H9 (cell line): ENCODE measurements at regions not wholly inside any gene's neighbourhood (a gene's known extent, or its start where the extent isn't known, plus 50 kb on each side); places are given as distances from the start of the nearest gene placed in this dataset.

Experiments used
- DNase-seq: peaks from one replicate; pipeline ENCODE4 v3.0.0-alpha.2; 2017
- H2AFZ ChIP-seq: one replicate; pipeline ENCODE4 v1.6.1; 2013; ENCODE audit warnings: mild to moderate bottlenecking, low read length, control low read depth, moderate library complexity
- H2AK5ac ChIP-seq: 2 replicates; pipeline ENCODE4 v1.6.1; 2013; ENCODE audit warnings: low read length, control low read depth, mixed read lengths; ENCODE audit not compliant: insufficient read length
- H2BK120ac ChIP-seq: one replicate; pipeline ENCODE4 v1.6.1; 2013; ENCODE audit warnings: low read depth, mild to moderate bottlenecking, low read length, control low read depth, inconsistent platforms; ENCODE audit not compliant: poor library complexity, severe bottlenecking
- H2BK12ac ChIP-seq: 2 replicates; pipeline ENCODE4 v1.6.1; 2013; ENCODE audit warnings: low read length, control low read depth, mixed read lengths, low read depth; ENCODE audit not compliant: insufficient read length
- H2BK15ac ChIP-seq: 2 replicates; pipeline ENCODE4 v1.6.1; 2013; ENCODE audit warnings: low read depth, low read length, control low read depth
- H2BK20ac ChIP-seq: one replicate; pipeline ENCODE4 v1.6.1; 2013; ENCODE audit warnings: low read depth, mild to moderate bottlenecking, low read length, control low read depth, inconsistent platforms; ENCODE audit not compliant: poor library complexity, severe bottlenecking
- H2BK5ac ChIP-seq: 2 replicates; pipeline ENCODE4 v1.6.1; 2013; ENCODE audit warnings: low read length, control low read depth, mixed read lengths; ENCODE audit not compliant: insufficient read length
- H3K14ac ChIP-seq: 2 replicates; pipeline ENCODE4 v1.6.1; 2013; ENCODE audit warnings: low read length, control low read depth; ENCODE audit not compliant: insufficient read depth
- H3K18ac ChIP-seq: 2 replicates; pipeline ENCODE4 v1.6.1; 2013; ENCODE audit warnings: low read depth, mild to moderate bottlenecking, mixed read lengths, low read length, control low read depth; ENCODE audit not compliant: insufficient read length
- H3K23ac ChIP-seq: 2 replicates; pipeline ENCODE4 v1.6.1; 2013; ENCODE audit warnings: low read length, control low read depth, mixed read lengths, low read depth; ENCODE audit not compliant: insufficient read length
- H3K23me2 ChIP-seq: 2 replicates; pipeline ENCODE4 v1.6.1; 2013; ENCODE audit warnings: low read depth, mild to moderate bottlenecking, mixed read lengths, low read length, control low read depth; ENCODE audit not compliant: insufficient read length, poor library complexity, severe bottlenecking
- H3K27ac ChIP-seq: 2 replicates; pipeline ENCODE4 v1.5.1; 2013; ENCODE audit warnings: low read length, control low read depth, mixed read lengths, low read depth; ENCODE audit not compliant: insufficient read length
- H3K27me3 ChIP-seq: 2 replicates; pipeline ENCODE4 v1.6.1; 2013; ENCODE audit warnings: low read length, control low read depth, inconsistent platforms; ENCODE audit not compliant: insufficient read depth
- H3K4ac ChIP-seq: 2 replicates; pipeline ENCODE4 v1.6.1; 2013; ENCODE audit warnings: low read depth, mild to moderate bottlenecking, control low read depth, inconsistent platforms, low read length, moderate library complexity
- H3K4me1 ChIP-seq: 2 replicates; pipeline ENCODE4 v1.6.1; 2013; ENCODE audit warnings: low read length, control low read depth, inconsistent platforms; ENCODE audit not compliant: insufficient read depth
- H3K4me2 ChIP-seq: 2 replicates; pipeline ENCODE4 v1.6.1; 2013; ENCODE audit warnings: low read length, control low read depth, mixed read lengths; ENCODE audit not compliant: insufficient read length, insufficient read depth
- H3K56ac ChIP-seq: 2 replicates; pipeline ENCODE4 v1.6.1; 2013; ENCODE audit warnings: low read depth, mild to moderate bottlenecking, mixed read lengths, low read length, control low read depth; ENCODE audit not compliant: insufficient read length
- H3K79me1 ChIP-seq: 2 replicates; pipeline ENCODE4 v1.6.1; 2013; ENCODE audit warnings: low read depth, mild to moderate bottlenecking, moderate library complexity, low read length, control low read depth, inconsistent platforms; ENCODE audit not compliant: insufficient read depth, poor library complexity, severe bottlenecking
- H3K79me2 ChIP-seq: 2 replicates; pipeline ENCODE4 v1.6.1; 2013; ENCODE audit warnings: low read length, control low read depth, inconsistent platforms; ENCODE audit not compliant: insufficient read depth
- H3K9ac ChIP-seq: 2 replicates; pipeline ENCODE4 v1.6.1; 2013; ENCODE audit warnings: low read length, control low read depth, mixed read lengths; ENCODE audit not compliant: insufficient read length; ENCODE audit errors: extremely low read depth
- H3K9me3 ChIP-seq: one replicate; pipeline ENCODE4 v1.6.1; 2013; ENCODE audit warnings: low read depth, low read length, inconsistent platforms; ENCODE audit not compliant: control insufficient read depth
- H3T11ph ChIP-seq: one replicate; pipeline ENCODE4 v1.6.1; 2013; ENCODE audit warnings: mild to moderate bottlenecking, low read length, control low read depth, inconsistent platforms
- H4K20me1 ChIP-seq: one replicate; pipeline ENCODE4 v1.6.1; 2013; ENCODE audit not compliant: control insufficient read depth, insufficient read length, insufficient read depth
- H4K5ac ChIP-seq: 2 replicates; pipeline ENCODE4 v1.6.1; 2013; ENCODE audit warnings: low read depth, mild to moderate bottlenecking, mixed read lengths, low read length, control low read depth; ENCODE audit not compliant: insufficient read length
- H4K8ac ChIP-seq: replicated peaks from 2 replicates; pipeline ENCODE4 v1.6.1; 2013; ENCODE audit warnings: low read length, control low read depth, mixed read lengths, low read depth; ENCODE audit not compliant: insufficient read length
- H4K91ac ChIP-seq: 2 replicates; pipeline ENCODE4 v1.6.1; 2013; ENCODE audit warnings: low read depth, mild to moderate bottlenecking, moderate library complexity, mixed read lengths, low read length, control low read depth; ENCODE audit not compliant: insufficient read length
- H3K27ac Mint-ChIP-seq, 3 experiments: 2 replicates in 2 of 3; 3 replicates in 1 of 3; pipeline ENCODE4 v1.8.0; 2020 to 2021; ENCODE audit warnings: mixed read lengths in 3 of 3, mild to moderate bottlenecking in 1 of 3, moderate library complexity in 1 of 3
- H3K27me3 Mint-ChIP-seq: 2 replicates; pipeline ENCODE4 v1.8.0; 2021; ENCODE audit warnings: low read depth, mild to moderate bottlenecking, moderate library complexity, mixed read lengths
- H3K36me3 Mint-ChIP-seq, 3 experiments: 2 replicates in 2 of 3; 3 replicates in 1 of 3; pipeline ENCODE4 v1.8.0; 2020 to 2021; ENCODE audit warnings: low read depth in 3 of 3, mixed read lengths in 3 of 3; ENCODE audit not compliant: insufficient read depth in 1 of 3
- H3K4me1 Mint-ChIP-seq, 2 experiments: 2 replicates each; pipeline ENCODE4 v1.8.0; 2020; ENCODE audit warnings: mixed read lengths in 2 of 2
- H3K4me3 Mint-ChIP-seq, 2 experiments: 2 replicates in 1 of 2; 3 replicates in 1 of 2; pipeline ENCODE4 v1.8.0; 2020 to 2021; ENCODE audit warnings: mild to moderate bottlenecking in 2 of 2, mixed read lengths in 2 of 2, moderate library complexity in 1 of 2
- H3K9me3 Mint-ChIP-seq, 2 experiments: 2 replicates in 1 of 2; 3 replicates in 1 of 2; pipeline ENCODE4 v1.8.0; 2020; ENCODE audit warnings: mild to moderate bottlenecking in 2 of 2, mixed read lengths in 2 of 2, moderate library complexity in 1 of 2
- WGBS: extraction: QIAGEN DNeasy Blood & Tissue Kit; methylation state at CpG from one replicate; pipeline ENCODE4 v1.1.7; 2013; ENCODE audit warnings: missing lambda C conversion rate, low lambda C conversion rate, mixed read lengths; ENCODE audit not compliant: insufficient read length; ENCODE audit errors: extremely low coverage; 5-methylcytosine and 5-hydroxymethylcytosine counted together
- TF ChIP-seq, protein P1 (sequence below): fragments of 200-600 bp; sonication (generic); conservative IDR thresholded peaks from 3 replicates; pipeline ENCODE4 v1.8.0; 2021; ENCODE audit warnings: antibody characterized with exemption, mild to moderate bottlenecking

DNA sequence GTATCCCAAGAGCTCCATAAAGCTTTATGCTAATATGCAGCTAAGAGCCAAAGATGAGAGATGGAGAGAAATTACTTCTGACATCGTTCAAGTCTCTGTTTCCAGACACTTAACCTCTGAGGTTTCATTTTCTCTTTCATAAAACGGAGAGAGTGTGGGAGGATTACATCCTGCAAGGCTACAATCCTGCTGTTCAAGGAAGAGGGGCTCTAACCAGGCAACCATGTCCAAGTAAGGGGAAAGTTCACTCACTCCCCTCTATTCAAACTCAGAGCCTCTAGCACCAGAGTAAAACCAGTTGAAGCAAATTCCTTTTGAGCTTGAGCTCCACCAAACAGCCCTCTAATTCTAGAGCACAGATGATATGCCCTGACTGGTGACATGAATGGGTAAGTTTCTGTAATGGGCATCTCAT lies 397.4 kb downstream of the NPIPA8 start:
- Histone ChIP-seq H3K18ac (no peak overlapping the region), H3K4me2 (no peak overlapping the region), H3K23ac (no peak overlapping the region), H4K91ac (no peak overlapping the region), H3K27me3 (no peaks in the 10 kb centered on the region), H3K79me2 (no peaks in the 10 kb centered on the region), H2BK20ac (no peak overlapping the region), H2BK12ac (no peak overlapping the region), H4K8ac (no peak overlapping the region), H3K4me1 (no peaks in the 10 kb centered on the region), H3T11ph (no peak overlapping the region), H2AFZ (no peak overlapping the region), H3K4ac (no peak overlapping the region), H2BK15ac (no peak overlapping the region), H2BK5ac (no peak overlapping the region), H3K79me1 (no peaks in the 10 kb centered on the region), H3K9ac (no peak overlapping the region), H2AK5ac (no peak overlapping the region), H4K20me1 (no peaks in the 10 kb centered on the region), H4K5ac (no peak overlapping the region), H3K56ac (no peak overlapping the region), H2BK120ac (no peak overlapping the region), H3K9me3 (no peaks in the 10 kb centered on the region), H3K23me2 (no peaks in the 10 kb centered on the region), H3K27ac (no peak overlapping the region), H3K14ac (no peak overlapping the region)
- H3K9me3 Mint-ChIP-seq: peaks cover 4 to 8% of the 10 kb centered on the region in 2 experiments; a peak in 4 of 5 replicates
- H3K36me3 Mint-ChIP-seq: peaks cover 0 to 7% (median 2%) of the 10 kb centered on the region in 3 experiments; a peak in 2 of 7 replicates
- TF ChIP-seq, protein P1, sequence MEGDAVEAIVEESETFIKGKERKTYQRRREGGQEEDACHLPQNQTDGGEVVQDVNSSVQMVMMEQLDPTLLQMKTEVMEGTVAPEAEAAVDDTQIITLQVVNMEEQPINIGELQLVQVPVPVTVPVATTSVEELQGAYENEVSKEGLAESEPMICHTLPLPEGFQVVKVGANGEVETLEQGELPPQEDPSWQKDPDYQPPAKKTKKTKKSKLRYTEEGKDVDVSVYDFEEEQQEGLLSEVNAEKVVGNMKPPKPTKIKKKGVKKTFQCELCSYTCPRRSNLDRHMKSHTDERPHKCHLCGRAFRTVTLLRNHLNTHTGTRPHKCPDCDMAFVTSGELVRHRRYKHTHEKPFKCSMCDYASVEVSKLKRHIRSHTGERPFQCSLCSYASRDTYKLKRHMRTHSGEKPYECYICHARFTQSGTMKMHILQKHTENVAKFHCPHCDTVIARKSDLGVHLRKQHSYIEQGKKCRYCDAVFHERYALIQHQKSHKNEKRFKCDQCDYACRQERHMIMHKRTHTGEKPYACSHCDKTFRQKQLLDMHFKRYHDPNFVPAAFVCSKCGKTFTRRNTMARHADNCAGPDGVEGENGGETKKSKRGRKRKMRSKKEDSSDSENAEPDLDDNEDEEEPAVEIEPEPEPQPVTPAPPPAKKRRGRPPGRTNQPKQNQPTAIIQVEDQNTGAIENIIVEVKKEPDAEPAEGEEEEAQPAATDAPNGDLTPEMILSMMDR: no peak
- H3K4me1 Mint-ChIP-seq: peaks cover 16 to 19% of the 10 kb centered on the region in 2 experiments
- no peaks in the 10 kb centered on the region for H3K27me3 Mint-ChIP-seq
- no peak overlapping the region; a peak in 1 of 7 replicates for H3K27ac Mint-ChIP-seq
- H3K4me3 Mint-ChIP-seq: no peak overlapping the region
- no CpG with 5 or more reads among the region's 2 CpGs for WGBS
- no peak for DNase-seq
